ENCODE measurements at regions not wholly inside any gene's neighbourhood (a gene's known extent, or its start where the extent isn't known, plus 50 kb on each side); places are given as distances from the start of the nearest gene placed in this dataset.

GRCh38 chr19:31961667-31962066 is 383.7 kb upstream of the ZNF507 start:
- TF ChIP-seq POLR2AphosphoS5 (IDR thresholded peaks at IDR 0.05; ENCODE audit: low read depth, low read length) (no peak), GABPA (IDR thresholded peaks at IDR 0.05; ENCODE audit: low read depth) (no peak)

Data from SK-N-SH (cell line).